ENCODE measurements at regions not wholly inside any gene's neighbourhood (a gene's known extent, or its start where the extent isn't known, plus 50 kb on each side); places are given as distances from the start of the nearest gene placed in this dataset.

GRCh38 chr13:31046711-31047279, 114.3 kb downstream of the TEX26 start:
- TF ChIP-seq POLR2A (IDR thresholded peaks at IDR 0.05) (no peak), CTCF (IDR thresholded peaks at IDR 0.05) (no peak)
